22Rv1 (cell line): ENCODE measurements at regions not wholly inside any gene's neighbourhood (a gene's known extent, or its start where the extent isn't known, plus 50 kb on each side); places are given as distances from the start of the nearest gene placed in this dataset.

Source experiments
- H3K27ac ChIP-seq: fragments of 450-650 bp; 2 replicates; pipeline ENCODE4 v1.5.1; 2017
- CTCF ChIP-seq: fragments of 450-650 bp; IDR thresholded peaks from 2 replicates; pipeline ENCODE4 v1.5.1; 2017; ENCODE audit warnings: mild to moderate bottlenecking
- ZFX ChIP-seq: fragments of 450-650 bp; IDR thresholded peaks from 2 replicates; pipeline ENCODE4 v1.6.1; 2017; ENCODE audit warnings: antibody characterized with exemption, borderline replicate concordance

DNA sequence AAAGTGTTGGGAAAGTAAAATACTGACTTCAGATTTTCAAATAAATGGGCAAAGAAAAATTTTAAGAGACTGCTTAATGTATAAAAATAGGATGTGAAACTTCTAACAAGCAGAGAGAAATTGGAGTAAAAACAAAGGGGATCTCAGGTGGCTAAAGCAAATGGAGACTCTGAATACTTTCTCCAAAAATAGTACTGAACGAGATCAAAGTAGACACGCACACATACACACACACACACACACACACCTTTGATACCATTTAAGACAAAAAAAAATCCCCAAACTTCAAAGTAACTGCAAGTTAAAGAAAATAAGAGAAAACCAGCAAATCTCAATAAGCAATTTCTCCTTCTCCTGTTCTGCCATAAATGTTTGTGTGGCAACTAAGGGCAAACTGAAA lies 307.3 kb downstream of the CRPPA start:
- TF ChIP-seq CTCF: no peak
- no peak for TF ChIP-seq ZFX
- no peak overlapping the region for H3K27ac ChIP-seq

- TF ChIP-seq CTCF (no peak), ZFX (no peak)
- no peak overlapping the region for H3K27ac ChIP-seq
Observed at GRCh38 chr7:16113058-16113457, 308.3 kb downstream of the CRPPA start.

DNA sequence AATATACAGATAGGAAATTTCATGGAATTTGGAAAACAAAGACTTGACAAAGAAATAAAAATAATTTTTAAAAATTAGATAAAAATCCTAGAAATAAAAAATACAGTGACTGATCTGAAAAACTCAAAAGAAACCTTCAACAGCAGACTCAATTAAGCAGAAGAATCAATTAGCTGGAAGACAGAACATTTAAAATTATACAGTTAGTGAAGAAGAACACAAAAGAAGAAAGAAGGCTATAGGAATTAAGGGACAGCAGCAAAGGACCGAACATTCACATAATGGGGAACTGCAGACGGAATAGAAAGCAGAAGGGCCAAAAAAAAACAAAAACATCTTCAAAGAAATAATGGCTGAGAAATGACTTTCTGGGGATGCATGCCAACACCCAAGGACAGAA lies 314.5 kb downstream of the CRPPA start:
- TF ChIP-seq CTCF (no peak), ZFX (no peak)
- H3K27ac ChIP-seq: no peak overlapping the region

DNA sequence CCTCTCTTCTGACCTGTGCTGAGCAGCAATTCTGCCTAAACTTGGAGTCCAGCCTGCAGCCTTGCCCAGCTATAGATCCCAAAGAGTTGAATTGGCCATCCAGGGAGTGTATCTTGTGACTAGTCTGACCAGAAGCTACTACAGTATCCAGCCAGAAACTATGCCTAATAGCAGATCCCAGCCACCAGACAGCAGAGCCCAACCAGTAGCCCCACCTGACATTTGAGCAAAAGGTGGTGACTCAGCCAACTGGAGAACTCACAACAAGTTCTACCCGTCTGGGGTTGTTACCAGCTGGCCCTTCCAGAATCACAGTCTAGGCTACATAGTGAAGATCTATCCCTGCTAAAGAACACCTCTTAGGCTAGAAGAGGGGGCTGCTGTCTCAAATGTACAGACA lies 315.0 kb downstream of the CRPPA start:
- no peak for TF ChIP-seq ZFX
- no peak overlapping the region for H3K27ac ChIP-seq

DNA sequence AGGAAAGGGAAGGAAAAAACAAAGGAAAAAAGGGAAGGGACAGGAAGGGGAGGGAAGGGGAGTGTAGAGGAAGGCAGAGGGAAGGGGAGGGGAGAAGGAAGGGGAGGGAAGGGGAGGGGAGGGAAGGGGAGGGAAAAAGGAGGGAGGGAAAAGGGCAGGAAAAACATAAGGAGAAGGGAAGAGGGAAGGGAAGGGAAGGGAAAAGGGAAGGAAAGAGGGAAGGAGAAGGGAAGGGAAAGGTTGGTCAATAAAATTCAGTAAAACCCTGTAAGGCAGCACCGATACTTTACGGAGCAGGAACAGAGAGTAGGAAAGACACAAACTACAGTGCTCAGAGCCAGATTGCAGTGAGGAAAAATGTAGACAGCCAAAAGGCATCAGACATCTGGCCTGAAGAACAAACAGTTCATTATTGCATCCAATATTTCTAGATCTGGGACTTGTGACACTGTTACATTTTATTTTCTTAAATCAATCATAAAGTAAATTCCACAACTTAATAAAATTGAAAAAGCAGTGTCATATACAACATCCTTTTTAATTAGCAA lies 322.0 kb downstream of the CRPPA start:
- H3K27ac ChIP-seq: no peak overlapping the region
- TF ChIP-seq CTCF: no peak
- TF ChIP-seq ZFX: no peak

DNA sequence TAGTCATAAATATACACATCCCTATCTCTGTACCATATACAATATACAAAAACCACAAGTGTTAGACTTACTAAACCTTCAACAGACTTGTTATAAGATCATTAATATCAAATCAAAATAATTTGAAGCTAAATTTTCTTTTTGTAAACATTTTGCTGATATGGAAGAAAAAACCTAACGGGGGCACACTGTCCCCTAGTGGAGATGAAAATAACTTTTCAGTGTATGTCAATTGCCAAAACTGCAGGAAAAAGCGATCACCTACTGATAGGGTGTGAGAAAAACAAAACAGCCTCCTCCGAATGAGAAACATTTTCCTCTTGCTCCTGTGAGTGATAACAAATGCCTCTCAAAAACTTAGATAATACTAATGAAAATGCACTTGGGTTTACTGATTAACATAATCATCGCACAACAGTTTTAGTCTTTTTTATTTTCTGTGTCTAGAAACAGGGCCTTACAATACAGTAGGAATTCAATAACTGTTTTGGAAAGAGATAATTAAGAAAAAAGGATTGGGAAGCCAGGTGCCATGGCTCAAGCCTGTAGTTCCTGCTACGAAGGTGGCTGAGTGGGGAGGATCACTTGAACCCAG lies 322.7 kb downstream of the CRPPA start:
- peak overlapping the region; percentile 43 for H3K27ac ChIP-seq
- TF ChIP-seq CTCF (peak; percentile 99), ZFX (no peak)

GRCh38 chr7:16098058-16098457 lies 323.3 kb downstream of the CRPPA start:
- TF ChIP-seq ZFX: no peak
- TF ChIP-seq CTCF: no peak
- H3K27ac ChIP-seq: peak overlapping the region; percentile 43
